ENCODE measurements at regions not wholly inside any gene's neighbourhood (a gene's known extent, or its start where the extent isn't known, plus 50 kb on each side); places are given as distances from the start of the nearest gene placed in this dataset.

GRCh38 chr14:65922142-65922541 lies 509.6 kb downstream of the FUT8 start:
- no peaks in the 10 kb centered on the region for H3K9me3 ChIP-seq
- intact Hi-C loops (cut with DNase I), result no loop called here
- H3K4me1 ChIP-seq, result no peaks in the 10 kb centered on the region
- TF ChIP-seq POLR2A (IDR thresholded peaks at IDR 0.05), result no peak
- TF ChIP-seq CTCF (IDR thresholded peaks at IDR 0.05), result no peak
- DNase-seq, result no peak
- H3K27ac ChIP-seq, result no peak overlapping the region
- no peaks in the 10 kb centered on the region for H3K36me3 ChIP-seq
- no peaks in the 10 kb centered on the region for H3K27me3 ChIP-seq
- 91 to 92% methylated on average over 3 of the region's 3 CpGs for WGBS, 2 donors
- H3K4me3 ChIP-seq (replicated peaks in 1 of 3), result no peak overlapping the region

- intact Hi-C loops (cut with DNase I), result no loop called here
- WGBS, 2 donors, result 53 to 55% methylated on average over 6 of the region's 6 CpGs
- H3K36me3 ChIP-seq, result no peaks in the 10 kb centered on the region
These were observed 514.0 kb downstream of the FUT8 start for GRCh38 chr14:65926504-65926903.

GRCh38 chr14:65926935-65927700 lies 514.6 kb downstream of the FUT8 start:
- Histone ChIP-seq H3K27ac (no peak overlapping the region), H3K4me3 (replicated peaks in 1 of 3) (no peak overlapping the region), H3K4me1 (peaks cover 0 to 5% of the 10 kb centered on the region in 2 donors), H3K27me3 (no peaks in the 10 kb centered on the region), H3K36me3 (no peaks in the 10 kb centered on the region), H3K9me3 (no peaks in the 10 kb centered on the region)
- DNase-seq, result no peak
- intact Hi-C loops (cut with DNase I), result no loop called here
- 65 to 71% methylated on average over 7 of the region's 7 CpGs for WGBS, 2 donors
- TF ChIP-seq CTCF (IDR thresholded peaks at IDR 0.05) (no peak), POLR2A (IDR thresholded peaks at IDR 0.05) (no peak)

More at GRCh38 chr14:65926504-65926903, 514.0 kb downstream of the FUT8 start:
- Histone ChIP-seq H3K27me3 (no peaks in the 10 kb centered on the region), H3K4me3 (replicated peaks in 1 of 3) (no peak overlapping the region), H3K9me3 (no peaks in the 10 kb centered on the region), H3K27ac (no peak overlapping the region), H3K4me1 (peaks cover 0 to 5% of the 10 kb centered on the region in 2 donors)
- no peak for TF ChIP-seq POLR2A (IDR thresholded peaks at IDR 0.05)
- no peak for TF ChIP-seq CTCF (IDR thresholded peaks at IDR 0.05)
- DNase-seq, result no peak

GRCh38 chr14:65927931-65928356 lies 515.4 kb downstream of the FUT8 start:
- H3K4me1 ChIP-seq, result peaks cover 0 to 5% of the 10 kb centered on the region in 2 donors
- no peak overlapping the region for H3K4me3 ChIP-seq (replicated peaks in 1 of 3)
- H3K27ac ChIP-seq, result no peak overlapping the region
- intact Hi-C loops (cut with DNase I), result no loop called here
- no peaks in the 10 kb centered on the region for H3K27me3 ChIP-seq
- no peaks in the 10 kb centered on the region for H3K36me3 ChIP-seq
- WGBS, 2 donors, result 32 to 49% methylated on average over 9 of the region's 9 CpGs
- peak; percentile 19 to 24 for DNase-seq
- H3K9me3 ChIP-seq, result no peaks in the 10 kb centered on the region
- TF ChIP-seq POLR2A (IDR thresholded peaks at IDR 0.05), result no peak
- no peak for TF ChIP-seq CTCF (IDR thresholded peaks at IDR 0.05)

- TF ChIP-seq POLR2A (IDR thresholded peaks at IDR 0.05), result no peak
These were observed 516.5 kb downstream of the FUT8 start for GRCh38 chr14:65928995-65929394.

More at GRCh38 chr14:65928995-65929394, 516.5 kb downstream of the FUT8 start:
- Histone ChIP-seq H3K27ac (no peak overlapping the region), H3K27me3 (no peaks in the 10 kb centered on the region), H3K9me3 (no peaks in the 10 kb centered on the region), H3K4me3 (replicated peaks in 1 of 3) (no peak overlapping the region), H3K36me3 (no peaks in the 10 kb centered on the region), H3K4me1 (peaks cover 0 to 5% of the 10 kb centered on the region in 2 donors)
- intact Hi-C loops (cut with DNase I), result no loop called here
- 98% methylated on average over 3 of the region's 3 CpGs for WGBS, 2 donors
- DNase-seq, result no peak

Data from thyroid gland (tissue), 4 donors.